Parathyroid adenoma (tissue), 2 donors: ENCODE measurements at regions not wholly inside any gene's neighbourhood (a gene's known extent, or its start where the extent isn't known, plus 50 kb on each side); places are given as distances from the start of the nearest gene placed in this dataset.

Experiments
- H2AFZ ChIP-seq: fragments of 300-600 bp; sonication (generic); one replicate; pipeline ENCODE4 v1.7.0; 2017; ENCODE audit warnings: antibody characterized with exemption, mild to moderate bottlenecking
- H3K27ac ChIP-seq: fragments of 300-600 bp; sonication (generic); one replicate; pipeline ENCODE4 v1.7.0; 2017
- H3K27me3 ChIP-seq: fragments of 300-600 bp; sonication (generic); one replicate; pipeline ENCODE4 v1.7.0; 2017; ENCODE audit warnings: low read length; ENCODE audit not compliant: control insufficient read depth, insufficient read depth
- H3K36me3 ChIP-seq: fragments of 300-600 bp; sonication (generic); one replicate; pipeline ENCODE4 v1.7.0; 2017; ENCODE audit warnings: low read length; ENCODE audit not compliant: control insufficient read depth, insufficient read depth
- H3K4me1 ChIP-seq: fragments of 300-600 bp; sonication (generic); one replicate; pipeline ENCODE4 v1.7.0; 2017; ENCODE audit warnings: control low read depth
- H3K4me2 ChIP-seq: fragments of 300-600 bp; sonication (generic); one replicate; pipeline ENCODE4 v1.7.0; 2017; ENCODE audit warnings: low read length
- H3K4me3 ChIP-seq: fragments of 300-600 bp; sonication (generic); one replicate; pipeline ENCODE4 v1.7.0; 2017; ENCODE audit warnings: low read depth, low read length
- H3K79me2 ChIP-seq: fragments of 300-600 bp; sonication (generic); one replicate; pipeline ENCODE4 v1.7.0; 2017; ENCODE audit warnings: control low read depth
- H3K9ac ChIP-seq: fragments of 300-600 bp; sonication (generic); one replicate; pipeline ENCODE4 v1.7.0; 2017; ENCODE audit warnings: mild to moderate bottlenecking
- H3K9me3 ChIP-seq: fragments of 300-600 bp; sonication (generic); one replicate; pipeline ENCODE4 v1.7.0; 2017; ENCODE audit warnings: low read length; ENCODE audit not compliant: control insufficient read depth
- CTCF ChIP-seq: fragments of 300-600 bp; sonication (generic); IDR thresholded peaks from one replicate; pipeline ENCODE4 v1.7.0; 2017; ENCODE audit warnings: antibody characterized with exemption, mild to moderate bottlenecking
- donor health status: primary hyperparathyroidism.

GRCh38 chr4:185991770-185992169 is 77.2 kb upstream of the TLR3 start:
- H3K9ac ChIP-seq, result no peak overlapping the region
- no peak for TF ChIP-seq CTCF
- H3K27ac ChIP-seq, result peak overlapping the region; percentile 42
- no peaks in the 10 kb centered on the region for H3K4me1 ChIP-seq
- H2AFZ ChIP-seq, result no peak overlapping the region
- H3K9me3 ChIP-seq, result no peaks in the 10 kb centered on the region
- peak overlapping the region; percentile 47 for H3K4me2 ChIP-seq
- no peak overlapping the region for H3K4me3 ChIP-seq
- H3K79me2 ChIP-seq, result no peaks in the 10 kb centered on the region
- H3K27me3 ChIP-seq, result no peaks in the 10 kb centered on the region
- no peaks in the 10 kb centered on the region for H3K36me3 ChIP-seq

- Histone ChIP-seq H2AFZ (no peak overlapping the region), H3K36me3 (no peaks in the 10 kb centered on the region), H3K4me1 (no peaks in the 10 kb centered on the region), H3K4me3 (no peak overlapping the region), H3K27me3 (no peaks in the 10 kb centered on the region), H3K27ac (no peak overlapping the region), H3K9me3 (no peaks in the 10 kb centered on the region), H3K9ac (no peak overlapping the region), H3K4me2 (no peak overlapping the region), H3K79me2 (no peaks in the 10 kb centered on the region)
- TF ChIP-seq CTCF, result no peak
Measured at GRCh38 chr4:185992585-185992984, 76.4 kb upstream of the TLR3 start.

- H3K27ac ChIP-seq, result no peak overlapping the region
- no peak for TF ChIP-seq CTCF
- no peak overlapping the region for H3K9ac ChIP-seq
- no peaks in the 10 kb centered on the region for H3K9me3 ChIP-seq
- no peak overlapping the region for H3K4me2 ChIP-seq
- H3K4me3 ChIP-seq, result no peak overlapping the region
- no peaks in the 10 kb centered on the region for H3K27me3 ChIP-seq
- H3K4me1 ChIP-seq, result no peaks in the 10 kb centered on the region
- no peak overlapping the region for H2AFZ ChIP-seq
- H3K79me2 ChIP-seq, result no peaks in the 10 kb centered on the region
- H3K36me3 ChIP-seq, result no peaks in the 10 kb centered on the region
Measured at GRCh38 chr4:185993328-185993973, 75.5 kb upstream of the TLR3 start.

GRCh38 chr4:185994750-185995149 is 74.2 kb upstream of the TLR3 start:
- no peak overlapping the region for H2AFZ ChIP-seq
- H3K4me1 ChIP-seq, result no peaks in the 10 kb centered on the region
- H3K79me2 ChIP-seq, result no peaks in the 10 kb centered on the region
- no peak overlapping the region for H3K4me3 ChIP-seq
- no peaks in the 10 kb centered on the region for H3K36me3 ChIP-seq
- no peak overlapping the region for H3K4me2 ChIP-seq
- H3K27me3 ChIP-seq, result no peaks in the 10 kb centered on the region
- H3K9me3 ChIP-seq, result no peaks in the 10 kb centered on the region
- no peak overlapping the region for H3K9ac ChIP-seq
- no peak overlapping the region for H3K27ac ChIP-seq
- TF ChIP-seq CTCF, result no peak

GRCh38 chr4:185995665-185996064 is 73.3 kb upstream of the TLR3 start:
- no peak for TF ChIP-seq CTCF
- no peak overlapping the region for H3K4me3 ChIP-seq
- H3K9me3 ChIP-seq, result no peaks in the 10 kb centered on the region
- H3K9ac ChIP-seq, result no peak overlapping the region
- H3K4me1 ChIP-seq, result no peaks in the 10 kb centered on the region
- H3K36me3 ChIP-seq, result no peaks in the 10 kb centered on the region
- no peaks in the 10 kb centered on the region for H3K79me2 ChIP-seq
- no peaks in the 10 kb centered on the region for H3K27me3 ChIP-seq
- no peak overlapping the region for H3K27ac ChIP-seq
- H3K4me2 ChIP-seq, result no peak overlapping the region
- H2AFZ ChIP-seq, result no peak overlapping the region
